HG02840 (cell line): ENCODE measurements at regions not wholly inside any gene's neighbourhood (a gene's known extent, or its start where the extent isn't known, plus 50 kb on each side); places are given as distances from the start of the nearest gene placed in this dataset.
"Not testable (repeated sequence)": the region's sequence is repeated elsewhere in the genome, so short reads cannot be mapped to it uniquely, and the experiment has no call there.

Experiments used
- ATAC-seq: cut with Tn5 transposase; IDR thresholded peaks from one replicate; pipeline ENCODE4 v1.9.1; 2021; ENCODE audit warnings: mild to moderate bottlenecking, moderate library complexity, moderate number of reproducible peaks; ENCODE audit not compliant: unreplicated experiment, low FRiP score

- ATAC-seq, result no peak
Observed at GRCh38 chr3:88283242-88283592, 133.5 kb downstream of the C3orf38 start.

- no peak for ATAC-seq
Observed at GRCh38 chr3:88291486-88291885, 141.7 kb downstream of the C3orf38 start.

GRCh38 chr3:88298189-88298588 is 148.4 kb downstream of the C3orf38 start:
- ATAC-seq, result no peak

- no peak for ATAC-seq
Observed at GRCh38 chr3:88301273-88301995, 151.7 kb downstream of the C3orf38 start.

- ATAC-seq, result no peak
Observed at GRCh38 chr3:88301996-88302393, 152.2 kb downstream of the C3orf38 start.

GRCh38 chr3:88303331-88303904 is 153.7 kb downstream of the C3orf38 start:
- ATAC-seq, result not testable (repeated sequence)

- ATAC-seq, result no peak
Observed at GRCh38 chr3:88307666-88308065, 157.9 kb downstream of the C3orf38 start.

GRCh38 chr3:88311826-88312225 is 162.1 kb downstream of the C3orf38 start:
- no peak for ATAC-seq

GRCh38 chr3:88312256-88312655 is 162.5 kb downstream of the C3orf38 start:
- no peak for ATAC-seq

- ATAC-seq, result no peak
Observed at GRCh38 chr3:88318067-88318466, 168.3 kb downstream of the C3orf38 start.

GRCh38 chr3:88321363-88322050 is 171.7 kb downstream of the C3orf38 start:
- no peak for ATAC-seq

- no peak for ATAC-seq
Observed at GRCh38 chr3:88324788-88325187, 175.0 kb downstream of the C3orf38 start.

GRCh38 chr3:88334187-88334868 is 184.6 kb downstream of the C3orf38 start:
- ATAC-seq, result no peak

- no peak for ATAC-seq
Observed at GRCh38 chr3:88336894-88337293, 187.1 kb downstream of the C3orf38 start.

GRCh38 chr3:88343264-88343663 is 193.5 kb downstream of the C3orf38 start:
- no peak for ATAC-seq

GRCh38 chr3:88346643-88347042 is 196.9 kb downstream of the C3orf38 start:
- ATAC-seq, result no peak

GRCh38 chr3:88362428-88362827 is 212.7 kb downstream of the C3orf38 start:
- no peak for ATAC-seq

GRCh38 chr3:88364926-88365325 is 215.2 kb downstream of the C3orf38 start:
- no peak for ATAC-seq

GRCh38 chr3:88369337-88369736 is 219.6 kb downstream of the C3orf38 start:
- no peak for ATAC-seq

- no peak for ATAC-seq
Observed at GRCh38 chr3:88369767-88370166, 220.0 kb downstream of the C3orf38 start.

- ATAC-seq, result no peak
Observed at GRCh38 chr3:88385090-88385489, 235.3 kb downstream of the C3orf38 start.
